T-helper 1 cell (primary cell): ENCODE measurements at regions not wholly inside any gene's neighbourhood (a gene's known extent, or its start where the extent isn't known, plus 50 kb on each side); places are given as distances from the start of the nearest gene placed in this dataset.

Experiments used
- DNase-seq, 5 donors: peaks; one replicate each; pipeline ENCODE4 v3.0.0-alpha.2; 2012 to 2020

DNA sequence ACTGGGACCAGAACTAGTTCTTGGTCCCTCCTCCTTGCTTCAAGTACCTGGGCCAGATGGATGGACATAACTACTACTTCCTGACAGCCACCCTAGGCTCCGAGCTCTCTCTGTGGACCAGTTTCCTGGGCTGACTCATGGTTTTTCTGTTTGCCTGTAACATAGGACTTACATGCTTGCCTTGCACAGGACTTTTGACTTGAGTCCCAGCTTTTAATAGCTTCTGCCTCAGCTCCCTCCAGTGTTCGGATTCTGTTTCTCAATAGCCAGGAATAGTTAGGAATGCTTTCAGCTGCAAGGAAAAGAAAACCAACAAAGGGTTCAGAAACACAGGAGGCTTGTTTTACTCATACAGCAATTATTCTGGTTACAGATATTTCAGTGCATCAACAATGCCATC, 405.9 kb downstream of the ZNF536 start:
- DNase-seq: no peak

DNA sequence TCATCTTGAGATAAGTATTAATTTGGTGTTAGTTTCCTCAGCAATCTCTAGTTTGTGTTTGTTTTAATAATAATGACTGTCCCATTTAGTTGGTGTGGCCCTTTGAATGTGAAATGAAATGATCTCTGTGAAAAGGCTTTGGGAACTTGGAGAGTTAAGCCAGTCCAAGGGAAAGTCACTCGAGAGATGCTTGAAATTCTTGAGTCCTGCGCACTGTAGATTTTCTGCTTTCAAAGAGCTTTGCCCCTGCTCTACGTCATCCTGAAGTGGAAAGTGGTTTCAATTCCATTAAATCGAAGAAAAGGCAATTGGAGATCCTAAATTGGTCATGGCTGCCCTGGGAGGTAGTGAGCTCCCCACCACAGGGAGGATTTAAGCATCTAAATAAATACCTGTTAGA, 403.8 kb downstream of the ZNF536 start:
- no peak for DNase-seq

DNA sequence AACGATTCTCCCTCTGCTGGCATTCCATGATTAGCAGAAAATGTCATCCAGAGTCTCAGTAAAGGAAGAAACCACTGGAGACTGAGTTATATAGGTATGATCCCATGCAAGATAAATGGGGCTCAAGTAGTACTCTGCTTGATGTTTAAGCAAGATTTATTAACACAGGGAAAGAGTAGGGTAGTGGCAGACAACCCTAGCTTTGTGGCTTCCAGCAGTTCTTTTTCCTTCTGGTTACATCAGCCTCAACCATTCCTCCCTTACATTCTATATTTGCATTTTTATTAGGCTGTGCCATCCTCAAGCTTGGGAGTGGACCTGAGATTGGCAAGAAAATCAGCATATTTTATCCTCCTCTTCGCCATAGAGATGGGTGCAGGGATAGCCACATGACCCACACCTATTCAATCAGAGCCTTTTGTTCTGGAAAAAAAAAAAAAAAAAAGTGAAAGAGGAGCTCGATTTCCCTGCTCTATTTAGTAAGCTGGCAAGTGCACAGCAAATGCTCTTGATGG, 402.1 kb downstream of the ZNF536 start:
- no peak for DNase-seq

DNA sequence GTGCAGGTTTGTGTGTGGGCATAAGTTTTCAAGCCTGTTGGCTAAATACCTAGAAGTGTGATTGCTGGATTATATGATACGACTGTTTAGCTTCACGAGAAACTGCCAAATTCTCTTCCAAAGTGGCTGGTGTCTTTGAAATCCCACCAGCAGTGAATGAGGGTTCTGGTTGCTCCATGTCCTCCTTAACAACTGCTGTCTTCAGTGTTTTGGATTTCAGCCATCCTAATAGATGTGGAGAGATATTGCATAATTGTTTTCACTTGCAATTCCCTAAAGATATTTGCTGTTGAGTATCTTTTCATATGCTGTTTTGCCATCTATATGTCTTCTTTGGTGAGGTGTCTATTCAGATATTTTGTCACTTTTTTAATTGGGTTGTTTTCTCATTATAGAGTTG, 390.5 kb downstream of the ZNF536 start:
- no peak for DNase-seq

DNA sequence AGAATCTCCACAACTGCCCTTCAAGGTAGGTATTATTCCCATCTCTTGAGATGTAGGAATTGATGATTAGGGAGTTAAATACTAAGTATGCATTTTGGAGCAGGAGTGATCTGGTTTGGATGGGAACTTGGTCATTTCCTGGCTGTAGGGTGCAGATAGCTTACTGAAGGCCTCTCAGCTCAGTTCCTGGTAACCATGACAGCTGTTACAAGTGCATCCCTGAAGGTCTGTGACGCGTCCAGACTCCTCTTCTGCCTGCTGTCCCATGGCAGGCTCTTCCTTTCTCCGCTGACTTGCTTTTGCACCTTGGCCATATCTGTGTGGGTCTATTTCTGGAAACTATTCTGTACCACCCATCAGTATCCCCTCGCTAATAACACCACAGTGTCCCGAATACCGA, 387.8 kb downstream of the ZNF536 start:
- no peak for DNase-seq

DNA sequence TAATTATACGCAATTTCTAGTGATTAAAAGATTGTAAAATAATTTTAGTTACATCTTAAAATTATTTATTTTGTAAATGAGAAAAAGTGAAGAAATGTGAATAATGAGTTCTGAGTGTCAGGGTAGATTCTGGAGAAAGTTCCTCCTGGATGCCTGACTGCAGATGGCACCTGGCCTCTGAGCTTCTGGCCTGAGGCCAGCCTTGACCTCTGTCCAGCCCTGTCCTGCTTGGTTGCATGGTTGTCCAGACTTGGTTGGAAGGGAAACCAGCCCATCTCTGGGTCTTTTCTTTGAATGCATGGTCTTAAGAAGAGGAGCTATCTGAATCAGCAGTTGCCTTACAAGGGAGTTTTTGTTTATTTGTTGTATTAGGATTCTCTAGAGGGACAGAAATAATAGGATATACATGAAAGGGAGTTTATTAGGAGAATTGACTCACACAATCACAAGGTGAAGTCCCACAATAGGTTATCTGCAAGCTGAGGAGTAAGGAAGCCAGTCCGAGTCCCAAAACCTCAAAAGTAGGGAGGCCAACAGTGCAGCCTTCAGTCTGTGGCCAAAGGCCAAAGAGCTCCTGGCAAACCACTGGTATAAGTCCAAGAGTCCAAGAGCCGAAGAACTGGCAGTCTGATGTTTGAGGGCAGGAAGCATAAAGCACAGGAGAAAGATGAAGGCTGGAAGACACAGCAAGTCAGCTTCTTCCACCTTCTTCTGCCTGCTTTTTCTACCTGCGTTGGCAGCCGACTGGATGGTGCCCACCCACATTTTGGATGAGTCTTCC, 385.8 kb downstream of the ZNF536 start:
- DNase-seq: no peak

DNA sequence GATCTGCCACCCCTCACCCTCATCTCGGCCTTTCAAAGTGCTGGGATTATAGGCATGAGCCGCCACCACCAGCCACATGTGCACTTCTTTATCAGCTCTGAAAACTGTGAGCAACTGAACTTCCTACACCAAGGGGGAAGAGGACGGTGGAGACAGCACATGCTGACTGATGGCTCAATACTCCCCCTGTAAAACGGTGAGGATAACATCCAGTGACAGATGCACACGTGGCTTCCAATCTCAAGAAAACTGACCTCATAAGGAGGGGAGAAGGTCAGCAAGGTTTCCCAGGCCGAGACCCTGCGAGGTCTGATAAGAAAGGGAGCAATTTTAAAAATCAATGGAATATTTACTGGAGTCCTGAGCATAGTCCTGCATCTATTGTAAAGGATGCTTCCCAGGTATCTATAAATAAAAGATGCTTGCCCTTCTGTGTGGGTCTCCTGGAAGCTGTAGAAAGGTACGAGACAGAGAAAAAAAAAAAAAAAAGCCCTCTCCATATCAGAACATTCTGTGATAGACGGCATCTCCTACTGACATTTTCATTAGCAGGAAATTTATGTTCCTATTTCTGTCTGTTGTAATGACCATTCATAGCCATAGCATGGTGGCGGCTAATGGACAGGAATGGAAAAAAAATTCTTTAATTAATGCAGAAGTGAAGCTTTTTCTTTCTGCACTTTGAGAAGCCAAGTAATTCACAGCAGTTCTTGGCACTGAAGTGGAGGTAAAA, 385.1 kb downstream of the ZNF536 start:
- DNase-seq: no peak

DNA sequence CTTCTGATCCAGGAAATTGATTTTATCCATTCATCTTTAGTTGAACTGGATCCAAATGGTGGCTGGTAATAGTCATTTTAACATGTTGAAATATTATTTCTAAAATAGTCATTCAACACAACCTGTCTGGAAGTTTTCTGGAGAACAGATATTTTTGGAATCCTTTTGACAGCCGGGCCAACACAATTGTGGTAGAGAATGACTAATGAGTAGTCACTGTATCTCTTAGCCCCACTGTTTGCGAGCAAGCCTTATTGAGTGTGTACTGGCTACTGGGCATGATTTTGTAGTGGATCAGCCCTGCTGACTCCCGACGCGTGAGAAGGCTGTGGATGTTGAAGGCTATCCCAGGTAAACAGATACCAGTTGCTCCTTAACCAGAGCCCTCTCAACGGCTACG, 383.4 kb downstream of the ZNF536 start:
- no peak for DNase-seq

DNA sequence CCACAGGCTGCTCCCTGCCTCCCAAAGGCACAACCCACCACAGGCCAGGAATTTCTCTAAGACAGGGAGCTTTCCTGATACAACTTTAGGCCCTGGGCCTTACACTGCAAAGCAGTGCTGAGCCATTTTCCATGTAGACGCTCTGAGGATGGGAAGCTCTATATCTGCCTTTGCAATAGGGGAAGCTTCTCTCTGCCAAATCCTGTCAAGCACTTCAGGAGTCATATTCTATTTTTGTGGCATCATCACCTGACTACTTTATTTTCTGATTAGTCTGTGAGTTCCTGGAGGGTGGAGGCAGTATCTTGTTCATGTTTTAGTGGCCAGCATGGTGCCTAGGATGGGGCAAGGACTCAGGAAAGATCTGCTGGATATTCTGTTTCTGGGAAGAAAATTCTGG, 382.0 kb downstream of the ZNF536 start:
- DNase-seq: no peak

DNA sequence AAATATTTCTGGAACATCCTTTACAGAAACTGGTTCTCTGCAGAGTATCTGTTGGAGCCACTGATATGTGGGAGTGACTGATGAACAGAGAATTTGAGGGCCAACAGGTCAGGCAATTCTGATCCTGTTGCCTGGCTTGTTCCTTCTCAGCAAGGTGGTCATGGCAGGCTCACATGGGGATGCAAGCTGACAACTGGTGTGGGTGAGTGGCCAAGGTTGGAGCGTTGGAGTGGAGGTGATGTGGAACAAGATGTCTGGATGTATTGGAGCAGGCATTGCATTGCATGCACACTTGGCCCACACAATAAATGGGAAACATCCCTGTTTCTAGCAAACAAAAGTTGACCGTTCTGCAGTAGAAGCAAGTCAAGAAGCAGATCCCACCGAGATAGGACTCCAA, 380.7 kb downstream of the ZNF536 start:
- no peak for DNase-seq

DNA sequence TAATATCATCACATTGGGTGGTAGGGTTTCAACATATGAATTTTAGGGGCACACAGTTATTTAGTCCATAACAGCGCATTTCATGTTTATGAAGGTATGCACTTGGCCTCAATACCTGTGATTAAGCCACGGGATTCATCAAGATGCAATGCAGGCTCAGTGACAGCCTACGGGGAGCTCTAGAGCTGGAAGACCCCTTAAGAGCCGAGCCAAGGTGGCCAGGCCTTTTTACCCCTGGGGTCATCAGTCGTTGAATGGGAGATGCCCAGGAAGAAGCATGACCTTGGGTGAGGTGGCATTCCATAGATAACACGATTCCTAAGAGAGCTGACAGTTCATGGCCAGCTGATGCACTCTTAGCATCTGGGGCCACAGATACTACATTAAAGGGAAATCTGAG, 380.0 kb downstream of the ZNF536 start:
- DNase-seq: no peak

DNA sequence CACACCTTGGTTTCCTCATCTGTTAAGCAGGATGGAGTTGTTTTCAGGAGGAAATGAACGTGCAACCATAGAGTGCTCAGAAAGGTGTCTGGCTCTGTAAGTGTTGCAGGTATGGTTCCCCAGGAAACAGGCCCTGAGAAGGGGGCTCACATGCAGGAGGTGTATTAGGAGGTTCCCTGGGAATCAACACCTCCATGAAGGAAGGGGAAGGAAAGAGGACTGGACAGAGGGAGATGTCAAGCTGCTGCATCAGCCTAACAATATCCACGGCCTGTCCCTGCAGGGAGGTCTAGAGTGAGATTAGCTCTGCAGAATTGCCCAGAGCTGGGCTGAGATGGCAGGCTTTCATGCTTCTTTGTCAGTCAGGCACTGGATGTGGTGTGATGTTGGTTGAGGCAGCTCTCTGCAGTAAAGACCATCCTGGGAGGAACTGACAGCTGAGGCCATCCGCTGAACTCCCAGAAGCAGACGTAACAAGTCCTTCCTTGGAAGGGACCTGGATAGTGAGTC, 373.3 kb downstream of the ZNF536 start:
- DNase-seq: no peak

DNA sequence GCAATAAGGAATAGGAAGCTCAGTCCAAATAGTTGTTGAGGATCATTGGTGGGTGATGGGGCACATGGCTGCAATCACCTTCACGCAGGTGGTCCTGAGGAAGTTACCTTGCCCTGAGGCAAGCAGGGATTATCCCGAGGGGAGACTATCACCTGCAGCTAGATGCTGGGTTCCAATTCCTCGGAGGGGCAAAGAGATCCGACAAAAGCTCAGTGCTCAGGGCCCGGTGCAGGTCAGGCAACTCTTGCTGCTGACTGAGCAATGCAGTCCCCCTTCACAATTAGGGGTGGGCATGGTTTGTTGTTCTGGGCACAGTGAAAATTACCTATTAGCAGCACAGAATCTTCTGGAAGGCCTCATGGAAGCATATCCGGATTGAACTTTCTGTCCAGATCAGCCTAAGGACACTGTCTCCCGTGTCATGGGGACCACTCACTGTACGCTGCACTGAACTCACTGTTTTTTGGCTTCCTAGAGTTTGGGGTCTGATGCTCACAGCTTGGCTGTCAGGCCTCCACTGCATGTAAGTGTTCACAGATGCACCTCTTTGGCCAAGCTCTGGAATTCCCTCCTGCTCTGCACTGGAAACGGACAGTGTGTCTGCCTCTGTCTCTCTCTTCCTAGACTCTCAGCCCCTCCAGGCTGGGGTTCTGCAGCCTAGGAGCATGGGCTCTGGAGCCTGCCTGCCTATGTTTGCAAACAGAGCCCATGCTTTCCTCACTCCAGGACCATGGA, 372.7 kb downstream of the ZNF536 start:
- DNase-seq: no peak

DNA sequence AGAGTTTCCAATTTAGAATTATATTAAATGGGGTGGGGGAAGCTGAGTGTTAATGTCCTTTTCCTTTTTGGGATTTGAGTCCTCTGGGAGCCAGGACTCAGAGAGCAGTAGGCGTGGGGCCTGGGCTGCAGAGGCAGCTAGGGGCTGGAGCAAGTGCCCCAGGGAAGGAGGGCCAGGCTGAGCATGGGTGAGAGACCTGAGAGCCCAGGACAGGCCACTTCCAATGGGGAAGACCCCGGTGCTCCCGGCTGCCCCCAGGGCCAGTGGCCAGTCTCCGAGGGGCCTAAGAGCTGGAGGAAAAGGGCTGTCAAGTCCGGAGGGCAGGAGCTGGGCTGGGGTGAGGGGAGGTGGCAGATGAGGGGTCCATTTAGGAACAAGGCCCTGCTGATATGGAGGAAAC, 371.5 kb downstream of the ZNF536 start:
- DNase-seq: no peak

DNA sequence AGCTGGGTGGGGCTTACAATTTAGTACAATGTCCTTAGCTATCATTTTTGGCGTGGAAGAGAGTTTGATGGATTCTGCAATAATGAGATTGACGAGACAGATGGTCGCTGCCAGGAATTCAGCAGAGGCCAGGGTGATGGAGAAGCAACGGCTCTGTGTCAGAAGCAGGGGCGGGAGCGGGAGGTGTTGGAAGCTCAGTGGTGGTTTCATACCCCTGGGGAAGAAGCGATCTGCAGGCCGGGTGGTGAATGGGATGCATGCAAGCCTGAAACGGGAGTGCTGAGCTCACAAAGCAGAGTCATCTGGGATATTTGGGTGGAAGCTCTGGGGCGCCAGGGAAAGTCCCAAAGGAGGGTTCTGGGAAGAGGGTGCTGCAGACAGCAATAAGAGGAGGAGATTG, 370.8 kb downstream of the ZNF536 start:
- no peak for DNase-seq

DNA sequence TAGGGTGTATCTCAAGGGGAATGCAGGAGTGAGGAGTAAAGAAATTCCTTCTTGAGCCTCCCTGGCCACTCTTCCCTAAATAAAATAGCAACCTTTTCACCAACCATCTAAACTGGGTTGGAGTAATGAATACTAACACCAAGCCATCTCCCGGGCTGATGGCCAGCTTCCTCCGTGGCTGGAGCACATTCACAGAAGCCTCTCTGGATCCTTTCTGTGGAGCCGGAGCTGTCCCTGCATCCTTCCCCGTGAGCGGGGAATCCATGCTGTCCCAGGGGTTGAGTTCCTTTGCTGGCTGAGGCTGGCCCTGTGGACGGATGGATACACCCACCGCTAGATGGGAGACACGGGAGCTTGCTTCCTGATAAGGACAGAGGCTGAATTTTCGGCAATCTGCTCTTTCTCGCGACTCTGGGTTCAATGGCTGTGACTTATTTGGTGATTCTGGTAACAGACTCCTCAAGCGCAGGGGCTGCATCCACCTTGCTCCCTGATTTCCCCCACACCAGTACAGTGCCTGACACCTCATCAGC, 370.3 kb downstream of the ZNF536 start:
- DNase-seq: no peak

DNA sequence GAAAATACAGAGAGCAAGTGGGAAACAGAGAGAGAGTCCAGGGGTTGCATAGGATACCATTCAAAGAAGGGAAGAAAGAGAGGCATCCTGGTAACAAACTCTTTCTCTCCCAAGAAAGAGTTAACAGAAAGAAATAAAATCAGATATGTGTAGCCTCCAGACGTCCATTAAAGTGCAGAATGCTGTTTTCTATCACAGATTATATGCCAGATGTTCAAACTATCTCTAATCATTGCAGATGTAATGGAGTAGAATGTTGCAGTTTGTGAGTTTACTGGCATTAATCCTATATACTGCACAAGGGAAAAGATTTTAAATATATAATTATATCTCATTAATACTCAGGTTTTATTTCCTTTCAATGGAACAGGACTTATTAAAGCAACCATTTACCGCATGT, 369.4 kb downstream of the ZNF536 start:
- DNase-seq: no peak

DNA sequence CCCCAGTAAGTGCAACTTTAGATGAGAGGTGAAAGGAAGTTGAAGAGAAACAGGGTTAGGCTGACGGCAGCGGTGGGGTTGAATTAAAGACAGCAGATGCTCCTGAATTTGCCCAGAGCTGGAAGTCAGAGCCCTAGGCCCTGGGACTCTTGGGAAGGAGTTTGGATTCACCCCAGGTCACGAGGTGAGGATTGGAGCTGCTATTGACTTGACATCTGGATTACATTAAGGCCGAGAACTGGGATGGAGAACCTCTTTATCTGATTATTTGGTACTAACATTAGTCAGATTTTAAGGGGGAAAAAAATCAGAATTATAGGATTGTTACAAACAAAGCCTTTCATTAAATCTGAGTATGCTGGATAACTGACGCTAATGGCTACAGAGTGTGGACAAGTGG, 367.2 kb downstream of the ZNF536 start:
- no peak for DNase-seq

DNA sequence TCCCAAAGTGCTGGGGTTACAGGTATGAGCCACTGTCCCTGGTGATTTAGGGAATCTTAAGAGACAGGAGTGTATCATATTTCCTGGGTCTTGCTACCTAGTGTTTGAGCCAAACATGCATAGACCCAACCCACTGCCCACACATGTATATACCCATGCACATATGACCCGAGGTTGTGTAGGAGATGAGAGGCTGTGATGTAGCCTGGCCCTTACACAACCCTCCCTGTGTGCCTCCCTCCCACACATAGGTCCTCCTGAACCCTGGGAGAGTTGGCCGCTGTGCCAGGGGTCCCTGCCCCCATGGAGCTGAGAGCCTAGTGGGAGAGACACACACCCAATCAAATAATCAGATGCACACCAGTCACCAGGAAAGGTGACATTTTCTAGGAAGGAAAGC, 365.9 kb downstream of the ZNF536 start:
- no peak for DNase-seq

DNA sequence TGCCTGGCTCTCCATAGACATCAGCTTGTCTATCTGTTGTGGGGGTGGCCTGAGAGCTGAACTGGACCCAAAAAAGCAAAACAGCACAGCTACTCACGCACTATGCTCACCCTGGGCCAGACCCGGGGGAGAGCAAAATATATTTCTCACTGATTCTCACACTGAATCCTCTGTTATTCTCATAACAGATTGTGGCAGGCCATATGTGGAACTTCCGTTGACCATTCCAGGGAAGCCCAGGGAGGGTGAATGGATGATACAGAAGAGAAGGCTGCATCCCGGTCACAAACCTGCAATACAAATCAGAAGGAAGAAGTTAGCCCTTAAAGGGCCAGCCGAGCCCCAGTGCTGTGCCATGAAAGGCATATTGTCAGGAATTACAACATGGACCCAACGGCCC, 362.5 kb downstream of the ZNF536 start:
- DNase-seq: no peak

DNA sequence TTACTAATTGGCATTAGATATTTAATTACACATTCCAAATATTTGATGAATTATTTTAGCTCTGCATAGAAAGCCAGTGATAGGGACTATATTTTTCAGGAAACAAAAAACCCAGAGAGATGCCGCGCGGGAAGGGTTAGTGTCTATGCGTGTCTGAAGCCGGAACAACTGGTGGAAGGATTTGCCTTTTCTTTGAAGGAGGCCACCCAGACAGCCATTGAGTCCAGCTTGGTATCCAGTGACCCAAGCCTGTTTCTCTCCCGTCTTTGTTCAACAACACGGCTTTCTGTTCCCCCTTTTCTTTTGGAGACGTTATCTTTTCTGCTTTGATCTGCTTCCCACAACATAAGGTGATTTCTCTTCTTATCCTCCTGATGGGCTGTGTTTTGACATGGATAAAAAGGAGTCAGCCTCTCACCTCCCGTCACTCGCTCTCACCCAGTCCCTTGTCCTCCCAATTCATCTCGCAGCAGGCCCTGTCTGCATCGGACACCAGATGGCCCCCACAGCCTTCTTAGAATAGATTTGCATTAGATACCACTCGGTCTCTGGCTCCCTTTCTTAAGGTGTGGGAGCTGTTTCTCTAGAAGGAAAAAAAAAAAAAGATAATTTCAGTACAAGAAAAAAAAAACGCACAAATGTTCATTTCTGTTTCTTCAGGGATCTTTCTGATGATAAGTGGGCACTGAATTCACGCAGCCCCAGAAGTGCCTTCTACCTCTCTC, 361.8 kb downstream of the ZNF536 start:
- no peak for DNase-seq

DNA sequence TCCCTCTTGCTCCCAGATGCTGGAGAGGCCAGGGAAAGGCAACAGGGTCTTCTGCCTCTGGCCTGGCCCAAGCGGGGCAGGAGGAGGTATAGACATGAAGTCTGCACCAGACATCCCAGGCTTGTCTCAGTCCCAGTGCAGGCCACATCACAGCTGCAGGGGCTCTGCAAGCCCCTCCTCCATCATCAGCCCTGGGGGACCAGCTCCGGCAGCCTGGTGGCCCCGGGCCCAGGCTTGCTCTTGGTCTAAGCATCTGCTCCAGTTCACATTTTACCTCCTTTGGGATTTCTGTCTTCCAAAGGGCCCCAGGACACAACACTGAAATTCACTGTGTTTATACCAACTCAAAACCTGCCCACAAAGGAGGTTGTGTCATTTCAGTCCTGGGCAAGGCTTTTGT, 359.4 kb downstream of the ZNF536 start:
- DNase-seq: no peak

DNA sequence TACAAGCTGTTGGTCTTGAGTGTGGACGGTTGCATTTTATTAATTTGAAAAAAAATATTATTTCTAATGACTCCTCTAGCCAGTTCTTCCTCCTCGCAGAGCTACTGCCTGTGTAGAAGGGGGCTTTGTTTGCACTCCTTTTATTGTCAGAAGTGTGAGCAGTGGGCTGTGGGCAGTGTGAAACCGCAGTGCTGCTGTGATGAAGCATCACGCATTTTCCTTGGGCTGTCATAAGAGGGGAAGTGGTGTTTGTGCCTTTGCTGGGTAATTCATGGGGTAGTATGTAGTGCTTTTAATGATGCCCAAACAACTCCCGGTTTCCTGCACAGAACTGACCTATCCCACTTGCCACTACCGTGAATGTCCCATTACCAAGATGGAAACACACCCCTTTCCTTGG, 357.3 kb downstream of the ZNF536 start:
- DNase-seq: no peak
